ENCODE measurements at regions not wholly inside any gene's neighbourhood (a gene's known extent, or its start where the extent isn't known, plus 50 kb on each side); places are given as distances from the start of the nearest gene placed in this dataset.

GRCh38 chr3:102757950-102758349, 323.1 kb downstream of the ZPLD1 start:
- H3K9me3 Mint-ChIP-seq: no peaks in the 10 kb centered on the region
- CTCF ChIA-PET: no interaction called here

GRCh38 chr3:102761766-102762165, 327.0 kb downstream of the ZPLD1 start:
- Mint-ChIP-seq H3K4me3 (no peak overlapping the region), H3K27me3 (no peaks in the 10 kb centered on the region), H3K9me3 (no peaks in the 10 kb centered on the region), H3K36me3 (ENCODE audit: low read depth) (no peaks in the 10 kb centered on the region), H3K27ac (no peak overlapping the region), H3K4me1 (no peaks in the 10 kb centered on the region)
- CTCF ChIA-PET: no interaction called here
- POLR2A ChIA-PET: no interaction called here
- ATAC-seq (ENCODE audit: low read depth) (no peak), DNase-seq (no peak)
- intact Hi-C loops (cut with micrococcal nuclease): no loop called here
- TF ChIP-seq CTCF (IDR thresholded peaks at IDR 0.05): no peak

More at GRCh38 chr3:102757950-102758349, 323.1 kb downstream of the ZPLD1 start:
- DNase-seq (no peak), ATAC-seq (ENCODE audit: low read depth) (no peak)
- no peaks in the 10 kb centered on the region for H3K27me3 Mint-ChIP-seq
- POLR2A ChIA-PET: no interaction called here
- H3K4me3 Mint-ChIP-seq: no peak overlapping the region
- no peak overlapping the region for H3K27ac Mint-ChIP-seq
- intact Hi-C loops (cut with micrococcal nuclease): no loop called here
- no peaks in the 10 kb centered on the region for H3K36me3 Mint-ChIP-seq (ENCODE audit: low read depth)
- H3K4me1 Mint-ChIP-seq: no peaks in the 10 kb centered on the region
- no peak for TF ChIP-seq CTCF (IDR thresholded peaks at IDR 0.05)

- Mint-ChIP-seq H3K27me3 (no peaks in the 10 kb centered on the region), H3K4me3 (no peak overlapping the region), H3K9me3 (no peaks in the 10 kb centered on the region), H3K4me1 (no peaks in the 10 kb centered on the region), H3K27ac (no peak overlapping the region), H3K36me3 (ENCODE audit: low read depth) (no peaks in the 10 kb centered on the region)
- ChIA-PET POLR2A (no interaction called here), CTCF (no interaction called here)
- TF ChIP-seq CTCF (IDR thresholded peaks at IDR 0.05): no peak
- intact Hi-C loops (cut with micrococcal nuclease): no loop called here
- ATAC-seq (ENCODE audit: low read depth): no peak
- no peak for DNase-seq
Observed at GRCh38 chr3:102790747-102791325, 356.0 kb downstream of the ZPLD1 start.

GRCh38 chr3:102791641-102792589, 357.1 kb downstream of the ZPLD1 start:
- no peaks in the 10 kb centered on the region for H3K27me3 Mint-ChIP-seq
- no peaks in the 10 kb centered on the region for H3K9me3 Mint-ChIP-seq
- no peak overlapping the region for H3K4me3 Mint-ChIP-seq
- ChIA-PET CTCF (no interaction called here), POLR2A (no interaction called here)
- H3K36me3 Mint-ChIP-seq (ENCODE audit: low read depth): no peaks in the 10 kb centered on the region
- no peak for DNase-seq
- H3K4me1 Mint-ChIP-seq: no peaks in the 10 kb centered on the region
- intact Hi-C loops (cut with micrococcal nuclease): no loop called here
- TF ChIP-seq CTCF (IDR thresholded peaks at IDR 0.05): no peak
- no peak for ATAC-seq (ENCODE audit: low read depth)
- H3K27ac Mint-ChIP-seq: no peak overlapping the region

GRCh38 chr3:102796804-102797203, 362.0 kb downstream of the ZPLD1 start:
- Mint-ChIP-seq H3K27ac (no peak overlapping the region), H3K4me1 (no peaks in the 10 kb centered on the region), H3K4me3 (no peak overlapping the region), H3K27me3 (no peaks in the 10 kb centered on the region), H3K36me3 (ENCODE audit: low read depth) (no peaks in the 10 kb centered on the region), H3K9me3 (no peaks in the 10 kb centered on the region)
- ChIA-PET POLR2A (no interaction called here), CTCF (no interaction called here)
- TF ChIP-seq CTCF (IDR thresholded peaks at IDR 0.05): no peak
- ATAC-seq (ENCODE audit: low read depth) (no peak), DNase-seq (no peak)
- intact Hi-C loops (cut with micrococcal nuclease): no loop called here
